Fibroblast of pulmonary artery (primary cell): ENCODE measurements at regions not wholly inside any gene's neighbourhood (a gene's known extent, or its start where the extent isn't known, plus 50 kb on each side); places are given as distances from the start of the nearest gene placed in this dataset.

ENCODE experiments used
- DNase-seq: peaks from one replicate; pipeline ENCODE4 v3.0.0-alpha.2; 2010; ENCODE audit warnings: low read depth
- H3K4me3 ChIP-seq: replicated peaks from 2 replicates; pipeline ENCODE4 v1.5.1; 2011; ENCODE audit warnings: low read depth, mild to moderate bottlenecking, control low read depth, low read length, moderate library complexity
- CTCF ChIP-seq: IDR thresholded peaks from 2 replicates; pipeline ENCODE4 v1.5.1; 2011; ENCODE audit warnings: mild to moderate bottlenecking, control low read depth, low read length, inconsistent platforms; ENCODE audit errors: missing control alignments

GRCh38 chr4:149296503-149296902 is 519.1 kb downstream of the IQCM start:
- no peak for TF ChIP-seq CTCF
- no peak overlapping the region for H3K4me3 ChIP-seq
- peak; percentile 4 for DNase-seq

GRCh38 chr4:149296084-149296483 is 519.6 kb downstream of the IQCM start:
- H3K4me3 ChIP-seq, result no peak overlapping the region
- no peak for DNase-seq
- no peak for TF ChIP-seq CTCF

- DNase-seq, result no peak
- H3K4me3 ChIP-seq, result no peak overlapping the region
- no peak for TF ChIP-seq CTCF
These were observed 521.0 kb downstream of the IQCM start for GRCh38 chr4:149294601-149295000.

- peak; percentile 20 for DNase-seq
- TF ChIP-seq CTCF, result no peak
- H3K4me3 ChIP-seq, result no peak overlapping the region
These were observed 522.5 kb downstream of the IQCM start for GRCh38 chr4:149293046-149293649.

- DNase-seq, result peak; percentile 20
- no peak for TF ChIP-seq CTCF
- H3K4me3 ChIP-seq, result no peak overlapping the region
These were observed 523.1 kb downstream of the IQCM start for GRCh38 chr4:149292425-149293007.

- H3K4me3 ChIP-seq, result no peak overlapping the region
- peak; percentile 82 for DNase-seq
- no peak for TF ChIP-seq CTCF
These were observed 524.2 kb downstream of the IQCM start for GRCh38 chr4:149291463-149291862.

GRCh38 chr4:149280806-149281205 is 534.8 kb downstream of the IQCM start:
- DNase-seq, result no peak
- TF ChIP-seq CTCF, result no peak
- no peak overlapping the region for H3K4me3 ChIP-seq
